HG03520 (cell line): ENCODE measurements at regions not wholly inside any gene's neighbourhood (a gene's known extent, or its start where the extent isn't known, plus 50 kb on each side); places are given as distances from the start of the nearest gene placed in this dataset.

Experiments used
- ATAC-seq: cut with Tn5 transposase; IDR thresholded peaks from one replicate; pipeline ENCODE4 v1.9.1; 2021; ENCODE audit warnings: mild to moderate bottlenecking, moderate library complexity; ENCODE audit not compliant: unreplicated experiment

DNA sequence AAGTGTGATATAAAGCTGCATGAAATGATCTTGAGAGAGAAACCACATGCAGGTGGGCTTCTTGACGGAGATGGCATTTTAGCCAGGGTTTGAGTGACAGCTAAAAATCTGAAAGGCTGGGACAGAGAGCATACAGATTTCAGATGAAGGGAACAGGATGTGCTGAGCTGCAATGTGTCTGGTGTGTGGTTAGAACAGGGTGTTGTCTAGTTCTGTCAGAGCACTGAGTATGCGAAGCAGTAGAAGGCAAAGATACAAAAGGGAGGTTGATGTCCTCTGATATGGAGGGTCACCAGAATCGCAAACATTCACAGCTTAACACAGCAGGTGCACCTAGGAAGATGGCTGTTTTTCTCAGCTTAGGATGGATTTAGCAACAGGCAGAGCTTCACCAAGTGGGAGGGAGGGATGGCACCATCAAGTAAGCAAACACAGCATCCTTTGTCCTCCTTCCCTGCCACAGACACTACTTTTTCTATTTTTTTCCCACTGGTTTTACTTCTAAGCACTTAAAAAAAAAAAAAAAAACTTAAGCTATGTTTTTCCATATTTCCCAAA lies 182.5 kb downstream of the TMX3 start:
- ATAC-seq, result no peak

- no peak for ATAC-seq
These were observed 189.8 kb downstream of the TMX3 start for GRCh38 chr18:68525091-68525490.

GRCh38 chr18:68520406-68521075 lies 194.4 kb downstream of the TMX3 start:
- no peak for ATAC-seq

GRCh38 chr18:68519336-68519735 lies 195.6 kb downstream of the TMX3 start:
- no peak for ATAC-seq

DNA sequence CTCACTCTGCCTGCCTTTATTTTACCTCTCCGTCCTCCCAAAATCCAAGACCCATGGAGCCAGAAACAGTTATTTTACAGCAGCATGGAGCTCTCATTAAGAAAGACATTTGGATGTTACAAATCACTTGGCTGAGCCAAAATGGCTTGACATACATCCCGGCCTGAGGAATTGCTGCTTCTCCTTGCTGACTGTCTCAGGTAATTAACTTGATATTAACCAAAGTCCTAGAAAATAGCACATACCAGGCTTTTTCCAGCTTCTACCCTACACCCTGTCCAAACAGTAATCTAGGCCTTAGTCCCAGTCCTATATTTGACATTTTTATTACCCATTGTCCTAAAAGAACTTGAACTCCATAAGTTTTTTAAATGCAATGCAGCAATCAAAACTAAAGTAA lies 205.0 kb downstream of the TMX3 start:
- no peak for ATAC-seq

- no peak for ATAC-seq
These were observed 207.1 kb downstream of the TMX3 start for GRCh38 chr18:68507781-68508180.

GRCh38 chr18:68505178-68505574 lies 209.7 kb downstream of the TMX3 start:
- no peak for ATAC-seq

GRCh38 chr18:68504441-68505177 lies 210.3 kb downstream of the TMX3 start:
- ATAC-seq, result no peak

DNA sequence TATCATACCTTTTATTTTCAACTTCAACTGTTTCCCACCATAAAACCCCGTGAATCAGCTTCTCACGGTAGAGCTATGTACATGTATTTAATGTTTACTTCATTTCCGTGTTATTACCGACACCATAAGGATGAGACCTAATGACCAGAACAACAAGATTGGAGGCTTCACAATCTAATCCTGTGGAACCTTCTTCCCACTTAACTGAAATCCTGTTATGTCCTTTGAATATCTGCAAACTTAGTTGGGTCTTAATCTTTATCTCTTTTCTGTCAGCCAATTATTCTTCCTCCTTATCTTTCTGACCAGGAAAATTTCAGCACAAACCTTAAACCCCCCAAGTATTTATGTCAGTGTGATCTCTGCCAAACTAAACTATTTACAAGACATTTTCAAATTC lies 214.4 kb downstream of the TMX3 start:
- ATAC-seq, result no peak

DNA sequence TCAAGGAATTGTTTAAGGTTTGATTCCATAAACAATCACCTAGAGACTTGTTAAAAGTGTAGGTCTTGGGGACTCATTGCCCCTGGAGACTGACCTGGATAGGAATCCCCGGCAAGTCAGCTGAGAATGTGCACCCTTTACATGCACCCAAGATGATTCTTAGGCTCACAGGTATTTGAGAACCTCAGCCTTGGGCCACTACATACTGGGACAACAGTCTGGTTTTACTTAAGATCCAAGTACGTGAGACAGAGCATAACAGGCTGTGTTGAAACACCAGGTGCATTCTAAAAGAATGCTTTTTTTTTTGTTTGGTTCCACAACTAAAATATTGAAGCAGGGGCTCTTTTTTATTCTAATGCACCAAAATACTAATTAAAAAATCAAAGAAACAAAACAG lies 215.8 kb downstream of the TMX3 start:
- ATAC-seq, result no peak

- ATAC-seq, result no peak
These were observed 216.3 kb downstream of the TMX3 start for GRCh38 chr18:68498636-68499035.

GRCh38 chr18:68498185-68498584 lies 216.7 kb downstream of the TMX3 start:
- ATAC-seq, result no peak

- no peak for ATAC-seq
These were observed 219.9 kb downstream of the TMX3 start for GRCh38 chr18:68494802-68495581.

GRCh38 chr18:68489013-68489792 lies 225.7 kb downstream of the TMX3 start:
- no peak for ATAC-seq

GRCh38 chr18:68484241-68484640 lies 230.7 kb downstream of the TMX3 start:
- ATAC-seq, result no peak

DNA sequence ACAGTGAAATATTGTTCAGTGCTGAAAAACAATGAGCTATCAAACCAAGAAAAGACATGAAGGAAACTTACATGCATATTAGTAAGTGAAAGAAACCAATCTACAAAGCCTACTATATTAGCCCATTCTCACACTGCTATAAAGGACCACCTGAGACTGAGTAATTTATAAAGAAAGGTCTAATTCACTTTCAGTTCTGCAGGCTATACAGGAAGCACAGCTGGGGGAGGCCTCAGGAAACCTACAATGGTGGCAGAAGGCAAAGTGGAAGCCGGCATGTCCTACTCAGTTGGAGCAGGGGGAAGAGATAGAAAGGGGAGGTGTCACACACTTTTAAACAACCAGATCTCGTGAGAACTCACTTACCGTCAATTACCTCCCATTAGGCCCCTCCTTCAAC lies 232.1 kb downstream of the TMX3 start:
- no peak for ATAC-seq

- no peak for ATAC-seq
These were observed 234.7 kb downstream of the TMX3 start for GRCh38 chr18:68480196-68480595.

DNA sequence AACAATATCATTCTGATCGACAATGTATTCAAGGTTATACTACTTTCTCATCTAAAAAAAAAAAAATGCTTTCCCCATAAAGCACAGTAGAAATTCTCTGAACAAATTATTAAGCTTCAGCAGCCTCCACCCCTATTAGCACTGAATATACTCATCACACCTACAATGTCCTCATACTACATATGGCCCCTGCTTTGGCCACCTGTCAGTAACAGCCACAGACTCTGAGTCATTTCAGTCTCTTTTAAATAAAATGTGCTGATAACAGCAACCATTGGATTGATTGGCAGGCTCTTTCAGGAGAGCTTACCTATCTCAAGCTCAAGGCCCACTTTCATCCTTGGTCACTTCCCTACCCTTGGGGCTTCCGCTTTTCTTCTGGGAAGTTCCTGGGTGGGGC lies 236.7 kb downstream of the TMX3 start:
- ATAC-seq, result peak; percentile 46

DNA sequence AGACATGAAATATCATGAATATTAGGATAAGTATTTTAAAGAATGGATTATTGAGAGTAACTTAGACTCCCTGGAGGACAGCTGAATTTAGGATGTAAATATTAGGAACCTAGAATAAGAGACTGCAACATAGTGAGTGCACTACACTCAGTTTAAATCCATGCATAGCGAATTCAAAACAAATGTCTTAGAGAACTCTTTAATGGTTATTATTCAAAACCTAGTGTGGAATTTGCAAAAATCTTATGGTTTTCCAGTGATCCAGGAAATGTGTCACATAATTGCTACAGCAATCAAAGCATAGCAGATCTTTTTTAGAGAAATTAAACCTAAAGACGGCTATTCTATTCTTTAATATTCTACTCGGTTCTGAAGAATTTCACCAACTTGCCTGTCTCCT lies 239.0 kb downstream of the TMX3 start:
- no peak for ATAC-seq

DNA sequence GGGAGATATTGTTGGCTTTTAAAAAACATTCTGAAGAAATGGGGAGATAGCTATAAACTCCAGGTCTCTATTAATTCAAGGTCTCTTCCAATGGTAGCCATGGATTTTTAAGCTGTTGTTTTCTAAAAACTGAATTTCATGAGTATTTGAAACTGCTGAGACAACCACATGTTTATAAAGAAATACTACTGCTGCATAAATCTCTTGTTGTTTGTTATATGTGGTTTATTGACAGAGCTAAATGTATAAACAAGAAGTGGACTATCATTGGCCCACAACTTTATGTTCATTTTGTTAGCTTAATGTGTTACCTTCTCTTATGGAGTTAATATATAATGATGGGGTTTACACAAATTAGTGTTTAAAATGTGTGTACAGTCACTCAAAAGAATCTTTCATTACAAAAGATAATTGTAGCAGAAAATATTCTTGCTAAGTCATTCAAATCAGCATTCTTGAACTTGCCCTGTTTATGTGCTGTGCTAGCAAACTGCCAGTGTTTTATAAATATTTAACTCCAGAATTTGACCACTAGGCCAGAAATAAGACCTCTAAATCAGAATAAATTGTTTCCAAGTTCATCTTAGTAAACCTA lies 242.1 kb downstream of the TMX3 start:
- no peak for ATAC-seq
